CD4-positive, alpha-beta T cell treated with Interferon gamma for 1 hour (primary cell): ENCODE measurements at regions not wholly inside any gene's neighbourhood (a gene's known extent, or its start where the extent isn't known, plus 50 kb on each side); places are given as distances from the start of the nearest gene placed in this dataset.

Experiments used
- DNase-seq: peaks from one replicate; pipeline ENCODE4 v3.0.0-alpha.2; 2020

DNA sequence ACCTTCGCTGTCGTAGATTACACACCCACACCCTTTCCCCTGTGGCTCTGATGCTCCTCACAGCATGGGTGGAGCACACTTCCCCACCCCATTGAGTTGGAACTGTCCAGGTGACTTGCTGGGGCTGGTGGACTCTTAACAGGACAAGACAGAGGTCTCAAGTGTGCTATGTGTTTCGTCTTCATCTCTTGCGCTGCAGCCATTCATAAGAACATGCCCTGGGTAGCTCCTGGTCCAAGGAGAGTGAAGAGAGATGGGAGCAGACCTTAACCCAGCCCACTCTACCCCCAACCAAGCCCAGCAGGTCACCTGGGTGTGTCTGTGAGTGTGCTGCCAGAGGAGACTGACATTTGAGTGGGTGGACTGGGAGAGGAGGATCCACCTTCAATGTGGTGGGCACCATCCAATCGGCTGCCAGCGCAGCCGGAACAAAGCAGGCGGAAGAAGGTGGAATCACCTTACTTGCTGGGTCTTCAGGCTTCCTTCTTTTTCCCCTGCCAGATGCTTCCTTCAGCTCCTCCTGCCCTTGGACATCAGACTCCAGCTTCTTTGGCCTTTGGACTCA, 112.4 kb downstream of the HTR5A start:
- DNase-seq: no peak

DNA sequence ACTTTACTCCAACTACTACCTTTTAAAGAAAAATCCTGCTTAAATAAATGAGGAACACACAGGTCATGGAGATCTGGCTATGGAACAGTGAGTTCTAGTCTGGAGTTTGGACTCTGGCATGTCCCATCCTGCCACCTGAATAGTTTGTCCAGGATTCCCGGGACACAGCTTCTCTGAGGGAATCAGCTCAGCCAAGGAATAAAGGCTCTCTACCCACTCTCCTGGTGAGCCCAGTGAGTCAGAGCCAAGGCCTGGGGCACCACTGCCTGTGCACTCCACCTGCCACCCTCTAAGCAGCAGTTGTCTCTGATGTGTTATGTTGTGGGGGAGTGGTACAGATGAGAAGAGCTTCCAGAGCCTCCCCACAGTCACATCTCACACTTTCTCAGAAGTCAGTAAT, 113.5 kb downstream of the HTR5A start:
- no peak for DNase-seq

DNA sequence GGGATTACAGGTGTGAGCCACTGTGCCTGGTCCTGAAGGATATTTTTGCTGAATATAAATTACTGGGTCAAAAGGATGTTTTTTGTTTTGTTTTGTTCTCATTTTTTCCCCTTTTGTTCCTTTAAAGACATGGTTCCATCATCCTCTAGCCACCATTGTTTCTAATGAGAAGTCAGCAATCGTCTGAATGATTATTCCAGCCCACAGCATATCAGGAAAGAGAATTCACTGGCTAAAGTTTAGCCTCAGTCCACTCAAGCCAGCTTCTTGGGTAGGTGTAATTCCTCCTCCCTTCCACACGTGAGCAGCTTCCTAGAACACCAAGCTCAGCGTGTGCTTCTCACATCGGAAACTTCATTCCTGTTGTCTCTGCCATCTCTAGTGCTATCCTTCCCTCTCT, 112.8 kb upstream of the INSIG1 start:
- no peak for DNase-seq

DNA sequence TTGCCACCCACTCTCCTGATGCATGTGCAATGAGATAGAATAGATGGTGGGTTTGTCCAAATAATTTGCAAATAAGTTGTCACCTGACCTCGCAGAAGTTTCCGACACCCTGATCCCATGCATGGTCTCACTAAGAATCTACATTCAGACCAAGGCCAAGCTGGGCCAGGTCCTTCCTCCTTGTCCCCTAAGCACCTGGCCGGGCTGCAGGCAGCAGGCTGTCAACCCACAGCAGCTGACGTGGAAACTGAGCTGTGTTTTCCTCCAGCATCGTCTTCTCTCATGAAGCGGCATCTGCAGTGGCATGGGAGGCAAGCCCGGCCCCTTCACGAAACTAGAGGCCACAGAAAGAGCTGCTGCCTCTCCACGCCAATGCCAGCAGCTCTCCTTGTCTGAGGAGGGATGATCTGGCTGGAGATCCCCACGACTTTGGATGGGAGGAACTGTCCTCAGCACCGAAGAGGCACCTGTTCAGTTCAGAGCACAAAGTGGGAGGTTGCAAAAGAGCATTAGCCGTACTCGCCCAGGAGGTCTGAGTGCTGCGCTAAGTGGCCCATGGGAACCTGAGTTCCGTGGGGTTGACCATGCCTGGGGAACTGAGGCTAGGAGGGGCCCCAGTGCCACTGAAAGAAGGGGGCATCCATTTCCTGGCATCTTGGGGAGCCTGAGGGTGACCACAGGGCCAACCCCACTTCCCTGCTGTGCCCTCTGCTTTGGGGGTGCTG, 110.5 kb upstream of the INSIG1 start:
- DNase-seq: no peak

DNA sequence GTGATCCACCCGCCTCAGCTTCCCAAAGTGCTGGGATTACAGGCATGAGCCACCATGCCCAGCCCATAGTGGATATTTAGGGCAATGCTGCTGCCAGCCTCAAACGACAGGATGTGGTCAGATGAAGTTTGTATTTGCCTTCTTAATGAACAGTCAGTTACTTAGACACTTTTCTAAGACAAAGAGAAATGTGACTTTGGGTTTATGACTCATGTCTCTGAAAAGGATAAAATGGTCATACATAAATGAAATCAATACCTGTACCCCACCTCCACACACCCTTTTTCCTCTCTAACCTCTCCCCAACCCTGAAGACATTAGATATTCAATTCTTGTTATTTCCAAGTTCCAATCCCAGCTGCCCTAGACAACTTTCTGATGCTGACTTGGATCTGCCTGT, 109.3 kb upstream of the INSIG1 start:
- DNase-seq: no peak

DNA sequence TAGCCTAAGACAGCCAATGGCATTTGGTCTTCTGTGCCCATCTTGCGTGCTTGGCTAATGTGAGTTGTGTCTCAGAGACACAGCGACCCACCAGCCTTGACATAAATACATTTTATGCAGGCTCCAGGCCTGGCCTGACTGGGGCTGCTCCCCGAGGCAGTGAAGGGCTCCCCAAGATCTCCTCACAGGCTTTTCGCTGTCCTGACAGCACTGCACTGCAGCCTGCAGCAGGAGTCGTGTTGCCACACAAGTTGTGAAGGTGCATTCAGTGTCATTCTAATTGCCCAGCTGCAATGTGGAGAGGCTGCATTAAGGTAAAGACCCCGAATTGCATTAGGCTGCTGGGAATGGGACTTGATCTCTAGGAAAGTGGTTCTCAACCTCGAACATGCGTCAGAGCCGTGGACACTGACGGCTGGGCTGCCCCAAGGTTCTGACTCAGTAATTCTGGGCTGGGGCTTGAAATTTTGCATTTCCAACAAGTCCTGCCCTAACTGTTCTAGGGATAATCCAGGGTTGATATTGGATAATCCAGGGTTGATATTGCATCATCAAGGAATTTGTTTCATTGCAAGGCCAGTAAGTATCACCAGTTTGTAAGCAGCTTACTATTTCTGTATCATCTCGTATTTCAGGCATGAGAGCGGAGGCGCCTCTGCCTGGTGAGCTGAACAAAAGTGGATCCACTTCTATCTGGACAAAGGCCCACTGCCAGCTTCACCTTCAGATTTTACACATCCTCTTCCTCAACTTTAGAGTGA, 108.7 kb upstream of the INSIG1 start:
- DNase-seq: no peak

DNA sequence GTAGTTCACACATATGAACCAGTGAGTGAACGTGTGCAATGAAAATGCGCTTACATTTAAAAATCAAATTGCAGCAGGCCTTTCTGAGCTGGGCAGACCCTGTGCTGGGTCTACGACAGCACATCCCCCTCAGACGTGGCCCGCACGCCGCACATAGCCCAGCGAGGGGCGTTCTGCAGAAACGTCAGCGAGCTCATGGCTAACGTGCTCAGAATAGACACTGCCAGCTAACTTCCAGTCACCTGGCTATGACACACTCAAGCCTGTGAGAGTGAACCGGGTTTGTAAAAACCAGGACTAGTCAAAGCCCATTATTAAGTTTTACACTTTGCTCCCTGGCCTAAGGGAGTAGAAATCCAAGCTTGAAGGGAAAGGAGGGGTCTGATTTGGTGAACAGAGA, 108.1 kb upstream of the INSIG1 start:
- no peak for DNase-seq

DNA sequence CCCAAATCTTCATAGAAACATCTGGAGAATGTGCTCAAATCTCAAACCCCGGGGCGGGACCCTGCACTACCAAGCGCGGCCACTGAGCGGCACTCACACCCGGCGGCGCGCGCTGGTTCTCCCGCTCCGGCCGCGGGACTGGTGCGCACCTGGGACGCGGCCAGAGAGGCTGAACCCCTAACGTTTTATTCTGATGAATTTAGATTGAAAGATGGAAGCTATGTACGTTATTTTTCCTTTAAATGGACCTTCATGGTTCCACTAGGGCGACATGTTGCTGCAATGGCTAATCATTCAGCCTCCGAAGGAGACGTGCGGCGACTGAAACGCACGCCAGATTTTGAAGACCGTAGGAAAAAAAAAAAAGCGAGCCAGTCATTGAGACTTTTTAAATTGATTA, 107.0 kb upstream of the INSIG1 start:
- DNase-seq: peak; percentile 32

DNA sequence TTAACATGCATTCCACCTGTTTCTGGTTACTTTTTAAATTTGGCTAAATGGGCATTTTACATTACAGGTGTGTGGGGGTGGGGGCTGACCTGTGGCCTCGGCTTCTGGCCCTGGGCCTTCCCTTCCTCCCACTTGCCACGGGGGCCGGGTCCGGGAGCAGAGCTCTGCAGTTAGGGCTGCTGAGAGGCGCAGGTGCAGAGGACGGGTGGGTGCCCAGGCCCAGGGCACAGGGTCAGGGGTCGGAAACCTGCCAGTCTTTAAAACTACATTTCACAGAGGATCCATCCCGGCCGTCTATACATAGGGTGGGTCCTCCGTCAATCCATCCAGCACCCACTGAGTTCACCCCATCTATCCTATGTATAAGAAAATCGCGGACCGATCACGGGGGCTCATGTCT, 106.5 kb upstream of the INSIG1 start:
- no peak for DNase-seq

DNA sequence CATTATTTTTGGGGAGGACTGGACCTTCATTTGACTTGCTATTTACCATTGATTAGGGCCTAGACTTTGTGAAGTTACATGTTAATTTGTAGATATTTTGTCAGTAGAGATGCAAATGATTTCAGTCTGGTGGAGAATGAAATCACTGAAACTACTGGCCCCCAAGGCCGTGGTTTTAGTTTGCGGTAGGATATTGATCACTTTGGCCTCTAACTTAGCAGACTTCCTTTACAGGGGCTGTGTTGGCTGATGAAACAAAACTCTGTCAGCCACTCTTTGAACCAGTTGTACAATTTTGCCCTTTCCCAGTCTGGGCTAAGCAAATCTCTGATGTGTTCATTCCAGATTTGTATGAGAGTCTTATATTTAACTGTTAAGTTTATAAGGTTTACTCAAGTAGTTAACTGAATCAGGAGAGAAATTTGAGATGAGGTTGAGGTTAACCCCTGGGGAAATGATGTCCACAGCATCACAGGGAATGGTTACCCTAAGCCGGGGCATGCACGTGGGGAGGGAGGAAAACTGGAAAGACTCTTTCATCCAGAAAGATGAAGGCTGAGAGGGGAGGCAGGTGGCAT, 105.7 kb upstream of the INSIG1 start:
- no peak for DNase-seq

DNA sequence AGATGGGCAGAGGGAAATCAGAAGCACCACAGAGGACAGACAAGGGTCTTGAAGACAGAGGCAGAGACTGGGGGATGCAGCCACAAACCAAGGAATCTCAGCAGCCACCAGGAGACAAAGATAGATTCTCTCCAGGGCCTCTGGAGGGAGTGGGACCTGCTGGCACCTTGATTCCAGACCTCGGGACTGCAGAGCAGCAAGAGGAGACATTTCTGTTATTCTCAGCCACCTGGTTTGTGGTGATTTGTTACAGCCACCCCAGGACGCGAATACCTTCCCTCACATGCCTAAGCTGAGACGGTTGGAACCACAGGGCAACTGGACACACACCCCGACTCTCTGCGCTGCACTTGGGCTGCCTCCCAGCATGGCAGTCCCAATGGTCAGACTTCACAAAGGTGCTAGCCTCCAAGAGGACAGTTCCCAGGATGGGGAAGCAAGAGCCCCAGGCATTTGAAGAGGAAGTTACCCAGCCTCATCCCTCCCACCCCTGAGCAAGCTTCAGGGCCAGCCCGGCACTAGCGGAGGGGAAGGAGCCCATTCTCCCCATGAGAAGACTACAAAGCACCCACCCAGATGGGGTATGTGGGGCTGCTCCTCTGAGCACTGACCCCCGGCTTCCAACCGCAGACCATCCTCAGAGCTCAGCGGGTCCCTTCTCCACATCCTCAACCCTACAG, 104.6 kb upstream of the INSIG1 start:
- DNase-seq: no peak

DNA sequence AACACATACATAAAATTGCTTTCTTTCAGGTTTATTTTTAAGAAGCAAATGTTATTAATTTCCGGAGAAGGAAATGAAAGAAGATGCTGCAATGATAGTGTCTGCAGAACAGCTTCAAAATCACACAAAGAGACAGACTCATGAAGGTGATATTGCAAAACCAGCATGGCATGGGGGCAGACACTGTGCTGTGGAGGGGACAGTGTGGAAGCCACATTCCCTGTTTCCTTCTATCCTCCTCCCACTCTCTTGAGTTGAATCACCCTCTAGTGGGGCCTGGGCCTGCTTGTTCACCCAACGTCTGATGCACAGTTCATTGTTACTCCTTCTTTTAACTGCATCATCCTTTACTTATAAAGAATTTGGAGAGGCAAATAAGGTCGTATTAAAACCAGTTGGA, 104.0 kb upstream of the INSIG1 start:
- DNase-seq: no peak

DNA sequence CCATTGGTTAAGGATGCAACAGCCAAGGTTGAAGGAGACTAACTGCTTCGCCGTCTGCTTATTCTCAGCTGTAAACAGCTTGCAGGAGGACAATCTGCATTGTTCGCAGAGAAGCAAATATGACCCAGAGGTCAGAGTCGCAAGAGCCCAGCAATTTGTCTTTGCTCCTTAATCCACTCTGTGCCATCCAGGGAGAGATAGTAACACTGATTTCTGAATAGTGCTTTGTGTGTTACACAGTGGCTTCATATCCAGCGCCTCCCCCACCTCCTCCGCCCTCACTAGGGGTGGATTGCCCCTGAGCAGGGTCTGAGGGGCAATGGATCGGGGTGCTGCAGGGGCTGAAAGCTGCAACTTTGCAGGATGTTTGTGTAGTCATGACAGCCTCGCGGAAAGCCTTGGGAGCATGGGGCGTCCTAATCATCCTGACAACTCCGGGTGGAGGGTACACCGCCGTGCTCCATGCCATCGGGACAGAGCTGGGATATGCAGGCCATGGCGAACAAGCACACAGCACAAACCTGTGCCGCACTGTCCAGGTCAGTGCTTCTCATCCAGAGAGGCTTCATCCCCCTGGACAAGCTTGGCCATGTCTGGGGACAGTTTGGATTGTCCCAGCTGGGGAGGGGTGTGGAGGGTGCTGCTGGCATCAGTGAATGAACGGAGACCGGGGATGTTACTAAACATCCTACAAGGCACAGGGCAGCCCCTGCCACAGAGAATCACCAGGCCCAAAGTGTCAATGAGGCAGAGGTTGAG, 103.1 kb upstream of the INSIG1 start:
- DNase-seq: no peak

DNA sequence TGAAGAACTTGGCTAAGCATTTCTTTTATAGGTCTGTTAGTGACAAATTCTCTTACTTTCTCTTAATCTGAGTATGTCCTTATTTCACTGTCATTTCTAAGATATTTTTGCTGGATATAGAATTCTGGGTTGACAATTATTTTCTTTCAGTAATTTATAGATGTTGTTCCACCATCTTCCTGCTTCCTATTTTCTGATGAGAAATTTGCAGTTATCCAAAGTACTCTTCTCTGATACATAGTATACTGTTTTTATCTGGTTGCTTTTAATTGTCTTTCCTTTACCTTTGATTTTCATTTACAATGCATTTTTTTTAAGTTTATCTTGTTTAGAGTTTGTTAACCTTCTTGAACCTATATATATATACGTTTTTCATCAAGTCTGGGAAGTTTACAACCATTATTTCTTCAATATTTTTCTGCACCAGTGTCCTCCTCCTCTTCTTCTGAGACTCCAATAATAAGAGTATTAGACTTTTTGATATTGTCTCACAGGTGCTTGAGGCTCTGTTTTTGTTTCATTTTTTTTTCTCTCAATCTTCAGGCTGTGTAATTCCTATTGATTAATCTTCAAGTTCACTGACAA, 101.6 kb upstream of the INSIG1 start:
- DNase-seq: no peak

DNA sequence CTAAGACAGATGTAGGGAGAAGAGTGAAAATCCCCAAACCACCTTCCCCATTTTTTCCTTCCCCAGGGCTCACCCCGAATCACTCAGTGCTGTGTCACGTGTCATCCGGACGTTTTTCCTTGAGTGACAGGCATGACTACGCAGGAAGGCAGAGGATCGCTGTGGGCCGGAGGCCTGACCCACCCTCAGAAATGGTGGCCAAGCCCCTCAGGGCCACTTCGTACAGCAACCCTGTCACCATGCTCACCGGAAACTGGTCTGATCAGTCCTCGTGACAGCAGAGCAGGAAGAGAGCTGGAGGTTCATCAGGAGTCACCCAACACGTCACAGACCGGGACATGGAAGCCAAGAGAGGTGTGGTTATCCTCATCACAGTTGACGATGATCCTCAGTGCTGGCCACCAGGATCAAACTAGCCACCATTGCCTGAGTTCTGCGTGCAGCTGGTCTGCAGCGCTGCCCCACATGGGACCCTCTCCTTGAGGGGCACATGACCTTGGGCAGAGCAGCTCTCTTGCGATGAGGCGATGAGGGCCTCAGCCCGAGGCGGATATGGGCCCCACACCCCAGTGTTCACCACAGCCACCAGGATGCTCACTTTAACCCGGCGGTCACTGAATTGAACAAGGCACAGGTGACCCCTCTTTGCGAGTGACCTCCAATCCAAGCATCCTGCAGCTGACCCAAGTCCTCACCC, 99.3 kb upstream of the INSIG1 start:
- DNase-seq: no peak

DNA sequence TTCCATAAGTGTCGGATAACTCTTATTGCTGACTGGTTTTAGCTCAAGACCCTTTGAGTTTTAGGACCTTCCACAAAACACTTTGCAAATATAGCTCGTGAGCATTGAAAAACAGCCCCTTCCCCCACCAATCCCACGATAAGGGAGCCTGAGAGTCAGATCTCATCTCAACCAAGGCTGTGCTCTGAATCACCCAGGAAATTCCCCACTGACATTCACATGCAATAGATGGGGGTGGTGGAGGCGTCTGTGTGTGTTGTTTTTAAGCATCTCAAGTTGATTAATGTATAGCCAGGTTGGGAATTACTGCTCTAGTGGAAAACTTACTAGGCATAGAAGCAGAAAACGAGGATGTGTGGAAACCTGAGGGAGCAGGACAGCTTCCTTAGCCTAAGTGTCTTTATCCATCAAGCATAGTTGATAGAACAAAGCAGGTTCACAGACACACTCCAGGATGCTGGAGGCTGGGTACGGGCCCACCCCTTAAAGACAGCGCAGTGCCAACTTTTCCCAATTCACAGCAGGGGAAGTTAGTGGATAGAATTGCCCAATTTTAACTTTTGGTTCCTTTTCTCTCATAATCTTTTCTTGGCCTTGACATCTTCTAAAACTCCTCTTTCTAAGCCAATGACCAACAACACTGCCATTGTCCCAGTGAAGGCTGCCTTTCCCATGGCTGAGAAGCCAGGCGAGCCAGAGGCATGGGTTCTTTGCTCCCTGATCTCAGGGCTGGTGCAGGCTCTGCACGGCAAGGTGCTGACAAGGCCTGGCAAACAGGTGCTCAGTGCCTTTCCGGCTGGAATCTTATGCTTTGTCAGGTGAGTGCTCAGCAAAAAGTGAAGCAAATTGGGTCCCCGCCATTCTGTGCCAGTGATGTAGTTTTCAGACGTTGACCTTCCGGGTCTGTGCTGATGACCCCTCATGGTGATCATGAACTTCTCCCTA, 98.5 kb upstream of the INSIG1 start:
- DNase-seq: no peak

DNA sequence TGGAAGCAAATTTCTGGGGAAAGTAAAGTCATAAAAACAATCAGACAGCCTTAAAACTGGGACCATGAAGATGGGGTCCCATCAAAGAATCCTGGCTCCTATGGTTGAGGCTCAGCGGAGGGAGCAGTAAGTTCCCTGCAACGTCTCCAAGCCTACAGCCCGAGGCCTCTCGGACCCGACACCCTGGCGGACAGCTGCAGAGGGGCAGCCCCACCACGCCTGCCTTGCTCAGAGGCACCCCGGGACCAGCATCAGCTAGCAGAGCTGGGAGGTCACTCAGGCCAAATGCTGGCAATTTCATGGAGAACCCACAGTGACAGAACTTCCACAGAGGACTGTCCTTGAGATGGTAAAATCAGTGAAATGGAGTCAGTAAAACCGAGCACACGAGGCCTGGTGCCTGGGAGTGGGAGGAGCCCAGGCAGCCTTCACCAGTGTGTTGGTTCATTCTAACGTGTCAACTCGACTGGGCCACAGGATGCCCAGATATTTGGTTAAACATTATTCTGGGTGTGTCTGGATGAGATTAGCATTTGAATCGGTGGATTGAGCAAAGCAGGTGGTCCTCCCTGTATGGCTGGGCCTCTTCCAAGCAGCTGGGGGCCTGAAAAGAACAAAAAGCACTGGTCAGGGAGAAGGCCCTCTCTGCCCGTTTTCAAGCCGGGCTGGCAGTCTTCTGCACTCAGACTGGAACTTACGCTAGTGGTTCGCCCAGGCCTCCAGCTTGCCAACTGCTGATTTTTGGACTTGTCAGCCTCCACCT, 96.2 kb upstream of the INSIG1 start:
- no peak for DNase-seq

DNA sequence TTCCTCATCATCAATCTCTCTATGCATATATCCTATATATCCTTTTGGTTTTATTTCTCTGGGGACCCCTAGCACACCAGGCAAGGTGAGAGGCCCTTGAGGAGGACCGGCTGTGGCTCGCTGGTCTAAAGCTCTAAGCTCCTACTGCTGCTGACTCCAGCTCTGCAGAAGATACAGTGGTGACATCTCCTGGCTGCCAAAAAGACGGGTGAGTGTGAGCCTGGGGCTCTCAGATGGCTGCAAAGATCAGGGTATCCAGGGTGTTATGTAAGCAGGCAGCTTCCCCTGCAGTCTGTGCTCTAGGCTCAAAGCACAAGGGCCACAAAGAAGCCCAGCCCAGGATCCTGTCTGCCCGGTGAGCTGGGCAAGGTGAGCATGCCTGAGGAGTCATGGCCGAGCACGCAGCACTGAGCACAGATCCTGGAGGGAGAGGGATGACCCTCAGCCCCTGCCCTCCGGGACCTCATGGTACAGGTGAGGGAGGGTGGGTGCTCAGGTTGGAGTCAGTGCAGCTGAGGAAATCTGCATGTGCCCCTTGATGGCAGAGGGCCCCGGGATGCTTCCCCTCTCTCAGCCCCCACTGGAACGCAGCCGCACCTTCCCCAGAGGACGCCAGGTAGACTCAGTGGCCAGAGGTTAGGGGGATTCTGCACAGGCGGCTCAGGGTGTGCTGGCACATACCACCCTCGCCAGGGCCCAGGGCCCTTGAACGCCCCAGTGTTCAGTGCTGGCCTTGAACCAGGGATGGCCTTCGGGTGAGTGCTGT, 95.4 kb upstream of the INSIG1 start:
- DNase-seq: no peak
